ENCODE measurements at regions not wholly inside any gene's neighbourhood (a gene's known extent, or its start where the extent isn't known, plus 50 kb on each side); places are given as distances from the start of the nearest gene placed in this dataset.

GRCh38 chr2:58900246-58901027 is 659.3 kb upstream of the FANCL start:
- intact Hi-C loops (cut with micrococcal nuclease; ENCODE audit: unreplicated experiment) (no loop called here), in situ Hi-C loops (cut with MboI) (no loop called here)
- ChIA-PET RAD21 (ENCODE audit: unreplicated experiment) (no interaction called here), SMC1A (ENCODE audit: uncharacterized antibody, unreplicated experiment) (no interaction called here), CTCF (no interaction called here), POLR2A (no interaction called here)
- H3K9me3 ChIP-seq (replicated peaks; ENCODE audit: control insufficient read depth, insufficient read depth, low read length) = no peaks in the 10 kb centered on the region
- WGBS (ENCODE audit: insufficient coverage, insufficient replicate concordance, low lambda C conversion rate, missing lambda C conversion rate) = 28% methylated on average over 10 of the region's 10 CpGs
- no TSS peak for BruUV-seq (replicated peaks)
- H3K4me2 ChIP-seq (ENCODE audit: control insufficient read depth, insufficient read depth) = no peak overlapping the region
- H3K27me3 ChIP-seq (replicated peaks in 1 of 2; ENCODE audit: control insufficient read depth in 2 of 2, insufficient read depth in 2 of 2, low read length in 1 of 2) = no peaks in the 10 kb centered on the region; a peak in 1 of 4 replicates
- DNase-seq (ENCODE audit: low read depth, low spot score) (no peak), ATAC-seq (no peak), FAIRE-seq (no peak)
- H3K4me1 ChIP-seq (ENCODE audit: control insufficient read depth, insufficient read depth, low read length) = no peaks in the 10 kb centered on the region
- no peak overlapping the region for H3K4me3 ChIP-seq
- H3K27ac ChIP-seq (ENCODE audit: control insufficient read depth, insufficient read depth) = no peak overlapping the region
- no peak overlapping the region for H2AFZ ChIP-seq (ENCODE audit: control insufficient read depth, low read depth, low read length)
- H3K79me2 ChIP-seq (ENCODE audit: control insufficient read depth, insufficient read depth, low read length) = no peaks in the 10 kb centered on the region
- TF ChIP-seq MTA3 (IDR thresholded peaks at IDR 0.05; ENCODE audit: borderline replicate concordance, low read length) (no peak), BRCA1 (IDR thresholded peaks at IDR 0.05; ENCODE audit: low read depth, low read length) (no peak), BMI1 (IDR thresholded peaks at IDR 0.05; ENCODE audit: borderline replicate concordance) (no peak), STAT1 (conservative IDR thresholded peaks at IDR 0.05) (no peak), TCF3 (IDR thresholded peaks at IDR 0.05; ENCODE audit: borderline replicate concordance, insufficient read depth, low read depth, low read length) (no peak), NRF1 (conservative IDR thresholded peaks at IDR 0.05; ENCODE audit: low read depth, low read length) (no peak), RFX5 (IDR thresholded peaks at IDR 0.05; ENCODE audit: low read depth, low read length) (no peak), SMAD5 (IDR thresholded peaks at IDR 0.05; ENCODE audit: low read depth) (no peak), NKRF (conservative IDR thresholded peaks at IDR 0.05) (no peak), CEBPB (IDR thresholded peaks at IDR 0.05; ENCODE audit: borderline replicate concordance in 1 of 2, low read depth in 2 of 2, low read length in 2 of 2) (no peak), NR2C2 (IDR thresholded peaks at IDR 0.05; ENCODE audit: borderline replicate concordance, control insufficient read depth, insufficient read length, low read depth) (no peak), E4F1 (IDR thresholded peaks at IDR 0.05; ENCODE audit: borderline replicate concordance, partially characterized antibody) (no peak), PAX8 (IDR thresholded peaks at IDR 0.05) (no peak), NFXL1 (IDR thresholded peaks at IDR 0.05; ENCODE audit: borderline replicate concordance) (no peak), RBBP5 (conservative IDR thresholded peaks at IDR 0.05) (no peak)
- TF ChIP-seq, protein P1, sequence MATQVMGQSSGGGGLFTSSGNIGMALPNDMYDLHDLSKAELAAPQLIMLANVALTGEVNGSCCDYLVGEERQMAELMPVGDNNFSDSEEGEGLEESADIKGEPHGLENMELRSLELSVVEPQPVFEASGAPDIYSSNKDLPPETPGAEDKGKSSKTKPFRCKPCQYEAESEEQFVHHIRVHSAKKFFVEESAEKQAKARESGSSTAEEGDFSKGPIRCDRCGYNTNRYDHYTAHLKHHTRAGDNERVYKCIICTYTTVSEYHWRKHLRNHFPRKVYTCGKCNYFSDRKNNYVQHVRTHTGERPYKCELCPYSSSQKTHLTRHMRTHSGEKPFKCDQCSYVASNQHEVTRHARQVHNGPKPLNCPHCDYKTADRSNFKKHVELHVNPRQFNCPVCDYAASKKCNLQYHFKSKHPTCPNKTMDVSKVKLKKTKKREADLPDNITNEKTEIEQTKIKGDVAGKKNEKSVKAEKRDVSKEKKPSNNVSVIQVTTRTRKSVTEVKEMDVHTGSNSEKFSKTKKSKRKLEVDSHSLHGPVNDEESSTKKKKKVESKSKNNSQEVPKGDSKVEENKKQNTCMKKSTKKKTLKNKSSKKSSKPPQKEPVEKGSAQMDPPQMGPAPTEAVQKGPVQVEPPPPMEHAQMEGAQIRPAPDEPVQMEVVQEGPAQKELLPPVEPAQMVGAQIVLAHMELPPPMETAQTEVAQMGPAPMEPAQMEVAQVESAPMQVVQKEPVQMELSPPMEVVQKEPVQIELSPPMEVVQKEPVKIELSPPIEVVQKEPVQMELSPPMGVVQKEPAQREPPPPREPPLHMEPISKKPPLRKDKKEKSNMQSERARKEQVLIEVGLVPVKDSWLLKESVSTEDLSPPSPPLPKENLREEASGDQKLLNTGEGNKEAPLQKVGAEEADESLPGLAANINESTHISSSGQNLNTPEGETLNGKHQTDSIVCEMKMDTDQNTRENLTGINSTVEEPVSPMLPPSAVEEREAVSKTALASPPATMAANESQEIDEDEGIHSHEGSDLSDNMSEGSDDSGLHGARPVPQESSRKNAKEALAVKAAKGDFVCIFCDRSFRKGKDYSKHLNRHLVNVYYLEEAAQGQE (IDR thresholded peaks at IDR 0.05; ENCODE audit: low read depth, low read length) = no peak
- H4K20me1 ChIP-seq (ENCODE audit: control insufficient read depth, insufficient read depth) = no peaks in the 10 kb centered on the region
- H3K9ac ChIP-seq (ENCODE audit: control insufficient read depth, insufficient read depth, low read length) = no peak overlapping the region
- H3K36me3 ChIP-seq (ENCODE audit: control insufficient read depth in 2 of 2, insufficient read depth in 2 of 2, low read length in 1 of 2) = no peaks in the 10 kb centered on the region

All from GM12878 (cell line).